ENCODE measurements at regions not wholly inside any gene's neighbourhood (a gene's known extent, or its start where the extent isn't known, plus 50 kb on each side); places are given as distances from the start of the nearest gene placed in this dataset.
A peak's percentile ranks its signal among the peaks of the same experiment; 100 is the strongest.
"Not testable (repeated sequence)": the region's sequence is repeated elsewhere in the genome, so short reads cannot be mapped to it uniquely, and the experiment has no call there.

DNA sequence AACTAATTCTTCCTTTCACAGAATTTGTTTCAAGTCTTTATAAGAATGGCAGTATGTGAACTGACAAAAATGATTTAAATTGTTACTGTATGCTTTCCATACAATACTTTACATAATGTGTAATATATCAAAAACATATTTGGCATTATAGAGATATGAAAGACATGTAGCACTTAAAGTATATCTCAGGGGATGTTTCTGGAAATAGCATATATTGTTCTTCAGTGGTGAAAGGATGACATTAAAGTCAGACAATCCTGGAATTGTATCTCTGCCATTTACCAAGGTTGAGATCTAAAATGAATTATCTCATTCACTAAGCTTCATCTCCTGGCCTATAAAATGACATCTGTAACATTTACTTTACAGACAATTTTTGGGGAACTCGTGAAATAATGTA is 358.4 kb upstream of the EPHA5 start:
- TF ChIP-seq, protein P1, sequence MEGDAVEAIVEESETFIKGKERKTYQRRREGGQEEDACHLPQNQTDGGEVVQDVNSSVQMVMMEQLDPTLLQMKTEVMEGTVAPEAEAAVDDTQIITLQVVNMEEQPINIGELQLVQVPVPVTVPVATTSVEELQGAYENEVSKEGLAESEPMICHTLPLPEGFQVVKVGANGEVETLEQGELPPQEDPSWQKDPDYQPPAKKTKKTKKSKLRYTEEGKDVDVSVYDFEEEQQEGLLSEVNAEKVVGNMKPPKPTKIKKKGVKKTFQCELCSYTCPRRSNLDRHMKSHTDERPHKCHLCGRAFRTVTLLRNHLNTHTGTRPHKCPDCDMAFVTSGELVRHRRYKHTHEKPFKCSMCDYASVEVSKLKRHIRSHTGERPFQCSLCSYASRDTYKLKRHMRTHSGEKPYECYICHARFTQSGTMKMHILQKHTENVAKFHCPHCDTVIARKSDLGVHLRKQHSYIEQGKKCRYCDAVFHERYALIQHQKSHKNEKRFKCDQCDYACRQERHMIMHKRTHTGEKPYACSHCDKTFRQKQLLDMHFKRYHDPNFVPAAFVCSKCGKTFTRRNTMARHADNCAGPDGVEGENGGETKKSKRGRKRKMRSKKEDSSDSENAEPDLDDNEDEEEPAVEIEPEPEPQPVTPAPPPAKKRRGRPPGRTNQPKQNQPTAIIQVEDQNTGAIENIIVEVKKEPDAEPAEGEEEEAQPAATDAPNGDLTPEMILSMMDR (conservative IDR thresholded peaks at IDR 0.05; ENCODE audit: low read depth, low read length): no peak
- H3K4me3 ChIP-seq (ENCODE audit: low read length): no peak overlapping the region
- no peak for DNase-seq (ENCODE audit: low read depth)

DNA sequence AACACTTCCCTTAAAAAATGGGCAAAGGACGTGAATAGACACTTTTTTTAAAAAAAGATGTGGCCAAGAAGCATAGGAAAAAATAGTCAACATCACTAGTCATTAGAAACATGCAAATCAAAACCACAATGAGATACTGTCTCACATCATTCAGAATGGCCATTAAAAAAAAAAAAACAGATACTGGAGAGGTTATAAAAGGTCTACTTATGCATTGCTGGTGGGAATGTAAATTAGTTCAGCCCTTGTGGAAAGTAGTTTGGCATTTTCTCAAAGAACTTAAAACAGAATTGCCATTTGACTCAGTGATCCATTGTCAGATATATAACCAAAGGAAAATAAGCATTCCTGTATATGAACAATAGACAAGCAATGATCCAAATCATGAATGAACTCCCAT is 352.8 kb upstream of the EPHA5 start:
- DNase-seq (ENCODE audit: low read depth): no peak

DNA sequence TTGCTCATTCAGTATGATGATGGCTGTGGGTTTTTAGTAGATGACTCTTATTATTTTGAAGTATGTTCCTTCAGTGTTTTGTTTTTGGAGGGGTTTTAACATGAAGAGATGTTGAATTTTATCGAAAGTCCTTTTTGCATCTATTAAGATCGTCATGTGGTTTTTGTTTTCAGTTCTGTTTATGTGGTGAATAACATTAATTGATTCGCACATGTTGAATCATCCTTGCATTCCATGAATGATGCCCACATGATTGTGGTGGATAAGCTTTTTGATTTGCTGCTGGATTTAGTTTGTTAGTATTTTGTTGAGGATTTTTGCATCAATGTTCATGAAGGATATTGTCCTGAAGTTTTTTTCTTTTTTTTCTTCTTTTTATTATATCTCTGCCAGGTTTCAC is 347.4 kb upstream of the EPHA5 start:
- H3K4me3 ChIP-seq (ENCODE audit: low read length): no peak overlapping the region
- no peak for DNase-seq (ENCODE audit: low read depth)
- TF ChIP-seq, protein P1 (conservative IDR thresholded peaks at IDR 0.05; ENCODE audit: low read depth, low read length): no peak

More for the DNA sequence above, 352.8 kb upstream of the EPHA5 start:
- no peak overlapping the region for H3K4me3 ChIP-seq (ENCODE audit: low read length)
- TF ChIP-seq, protein P1 (conservative IDR thresholded peaks at IDR 0.05; ENCODE audit: low read depth, low read length): no peak

DNA sequence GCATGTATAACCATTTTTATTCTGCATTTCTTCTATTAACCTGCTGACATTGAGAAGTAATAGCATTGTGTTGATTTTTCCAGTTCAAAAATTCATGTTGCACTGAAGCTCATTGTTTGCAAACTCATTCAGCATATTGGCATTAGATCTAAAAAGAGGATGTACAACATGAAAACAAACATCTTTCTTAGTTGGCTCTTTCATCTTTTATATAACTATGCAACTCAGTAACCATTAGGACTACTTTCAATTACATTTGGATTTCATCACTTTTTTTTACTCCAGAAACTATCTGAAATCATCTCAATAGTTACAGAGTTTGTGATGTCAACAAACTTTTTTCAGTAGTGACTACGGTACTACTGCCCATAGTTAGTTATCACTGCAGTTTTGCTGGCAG is 346.0 kb upstream of the EPHA5 start:
- no peak overlapping the region for H3K4me3 ChIP-seq (ENCODE audit: low read length)
- TF ChIP-seq, protein P1 (conservative IDR thresholded peaks at IDR 0.05; ENCODE audit: low read depth, low read length): no peak
- no peak for DNase-seq (ENCODE audit: low read depth)

DNA sequence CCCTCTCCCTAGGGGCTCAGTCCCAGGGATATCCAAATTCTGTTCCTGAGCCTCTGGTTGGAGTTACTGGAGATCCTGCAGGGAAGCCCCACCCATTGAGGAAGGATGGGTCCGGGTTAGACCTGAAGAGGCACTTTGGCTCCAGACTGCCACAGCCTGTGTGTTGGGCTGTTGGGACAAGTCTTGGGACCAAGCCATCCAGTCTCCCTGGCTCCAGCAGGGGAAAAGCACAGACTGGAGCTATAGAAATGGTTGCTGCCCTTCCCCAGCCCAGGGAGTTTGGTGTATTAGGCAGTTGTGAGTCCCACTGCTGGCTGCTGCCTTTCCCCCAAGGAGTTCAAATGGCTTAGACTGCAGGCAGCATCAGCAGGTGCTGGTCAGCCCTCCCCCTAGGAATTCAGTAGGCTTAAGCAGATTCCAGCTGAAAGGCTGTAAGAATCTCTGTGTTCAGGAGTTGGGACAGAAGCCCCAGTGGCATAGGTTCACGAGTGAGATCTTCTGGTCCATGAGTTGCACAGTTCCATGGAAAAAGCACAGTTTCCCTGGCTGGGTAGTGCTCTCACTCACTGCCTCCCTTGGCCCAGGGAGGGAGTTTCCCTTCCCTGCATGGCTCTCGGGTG is 344.0 kb upstream of the EPHA5 start:
- TF ChIP-seq, protein P1 (conservative IDR thresholded peaks at IDR 0.05; ENCODE audit: low read depth, low read length): no peak
- DNase-seq (ENCODE audit: low read depth): peak; percentile 30
- no peak overlapping the region for H3K4me3 ChIP-seq (ENCODE audit: low read length)

DNA sequence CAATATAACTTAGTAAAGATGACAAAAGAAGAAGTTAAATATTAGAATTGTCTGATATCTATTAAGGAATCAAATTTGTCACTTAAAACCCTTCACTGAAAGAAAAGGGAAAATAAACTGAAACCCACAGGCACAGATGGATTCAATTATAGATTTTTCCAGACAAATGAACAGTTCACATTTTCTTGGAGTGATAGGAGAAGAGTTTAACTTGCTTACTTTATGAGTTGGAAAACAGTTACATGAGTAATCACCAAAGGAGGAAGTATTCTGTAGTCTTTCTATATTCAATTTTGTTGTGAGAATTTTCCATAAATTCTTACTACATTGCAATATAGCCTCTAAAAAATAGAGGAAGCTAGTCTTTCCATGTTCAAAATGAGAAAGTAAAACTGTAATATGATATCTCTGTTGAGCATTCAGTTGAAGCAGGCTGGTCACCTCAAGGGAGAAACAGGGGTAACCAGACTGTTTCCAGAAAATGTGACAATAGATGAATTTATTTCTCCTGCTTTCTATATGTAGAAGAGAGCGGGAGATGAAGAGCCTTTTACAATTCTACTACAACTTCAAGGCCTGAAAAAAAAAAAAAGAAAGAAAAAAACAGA is 330.3 kb upstream of the EPHA5 start:
- TF ChIP-seq, protein P1 (conservative IDR thresholded peaks at IDR 0.05; ENCODE audit: low read depth, low read length): no peak
- no peak overlapping the region for H3K4me3 ChIP-seq (ENCODE audit: low read length)
- DNase-seq (ENCODE audit: low read depth): no peak

DNA sequence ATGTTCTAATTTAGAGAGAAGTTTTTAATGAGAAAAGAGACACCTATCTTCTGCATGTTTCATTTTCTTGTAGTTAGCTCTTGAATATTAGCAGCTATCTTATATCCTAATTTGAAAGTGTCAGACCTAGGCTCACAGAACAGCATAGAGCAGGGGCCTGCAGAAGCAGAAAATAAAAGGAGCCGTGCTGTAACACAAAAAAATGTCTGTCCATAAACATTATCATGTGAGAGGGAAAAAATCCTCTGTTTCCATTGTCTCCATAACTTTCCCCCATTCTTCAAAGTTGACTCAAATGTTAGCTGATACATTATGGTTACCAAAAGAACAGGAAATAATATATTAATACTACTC is 329.2 kb upstream of the EPHA5 start:
- H3K4me3 ChIP-seq (ENCODE audit: low read length): no peak overlapping the region
- no peak for DNase-seq (ENCODE audit: low read depth)
- TF ChIP-seq, protein P1 (conservative IDR thresholded peaks at IDR 0.05; ENCODE audit: low read depth, low read length): no peak

DNA sequence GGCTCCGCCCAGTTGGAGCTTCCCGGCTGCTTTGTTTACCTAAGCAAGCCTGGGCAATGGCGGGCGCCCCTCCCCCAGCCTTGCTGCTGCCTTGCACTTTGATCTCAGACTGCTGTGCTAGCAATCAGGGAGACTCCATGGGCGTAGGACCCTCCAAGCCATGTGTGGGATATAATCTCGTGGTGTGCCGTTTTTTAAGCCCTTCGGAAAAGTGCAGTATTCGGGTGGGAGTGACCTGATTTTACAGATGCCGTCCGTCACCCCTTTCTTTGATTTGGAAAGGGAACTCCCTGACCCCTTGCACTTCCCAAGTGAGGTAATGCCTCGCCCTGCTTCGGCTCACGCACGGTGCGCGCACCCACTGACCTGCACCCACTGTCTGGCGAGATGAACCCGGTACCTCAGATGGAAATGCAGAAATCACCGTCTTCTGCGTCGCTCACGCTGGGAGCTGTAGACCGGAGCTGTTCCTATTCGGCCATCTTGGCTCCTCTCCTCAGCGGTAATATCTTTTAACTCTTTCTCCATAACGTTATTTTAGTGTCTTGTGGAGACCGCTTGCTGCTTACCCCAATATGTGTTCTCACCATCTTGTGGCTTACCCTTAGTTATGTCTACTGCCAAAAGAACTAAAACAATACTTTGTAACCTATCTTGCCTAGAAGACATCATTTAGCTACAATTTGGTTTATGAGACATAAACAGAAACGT is 328.7 kb upstream of the EPHA5 start:
- DNase-seq (ENCODE audit: low read depth); H3K4me3 ChIP-seq (ENCODE audit: low read length): not testable (repeated sequence)

Measured in retinal pigment epithelial cell (primary cell).